ENCODE measurements at regions not wholly inside any gene's neighbourhood (a gene's known extent, or its start where the extent isn't known, plus 50 kb on each side); places are given as distances from the start of the nearest gene placed in this dataset.

GRCh38 chr1:69320757-69321211, 246.9 kb upstream of the LRRC7 start:
- DNase-seq: no peak
- peak; percentile 68 for ATAC-seq

- ATAC-seq: no peak
- no peak for DNase-seq
These were observed 246.4 kb upstream of the LRRC7 start for GRCh38 chr1:69321311-69321710.

- ATAC-seq (no peak), DNase-seq (no peak)
These were observed 239.5 kb upstream of the LRRC7 start for GRCh38 chr1:69328186-69328585.

GRCh38 chr1:69363236-69363635, 204.5 kb upstream of the LRRC7 start:
- DNase-seq (no peak), ATAC-seq (no peak)

- ATAC-seq: no peak
- DNase-seq: no peak
These were observed 194.2 kb upstream of the LRRC7 start for GRCh38 chr1:69373520-69373919.

- no peak for DNase-seq
- no peak for ATAC-seq
These were observed 191.3 kb upstream of the LRRC7 start for GRCh38 chr1:69376408-69376807.

GRCh38 chr1:69377507-69377906, 190.2 kb upstream of the LRRC7 start:
- DNase-seq: no peak

GRCh38 chr1:69388044-69388443, 179.7 kb upstream of the LRRC7 start:
- no peak for DNase-seq
- no peak for ATAC-seq

More at GRCh38 chr1:69377507-69377906, 190.2 kb upstream of the LRRC7 start:
- ATAC-seq: no peak

- DNase-seq (no peak), ATAC-seq (no peak)
These were observed 167.6 kb upstream of the LRRC7 start for GRCh38 chr1:69400128-69400527.

GRCh38 chr1:69401879-69402278, 165.8 kb upstream of the LRRC7 start:
- no peak for ATAC-seq

GRCh38 chr1:69403756-69404320, 163.9 kb upstream of the LRRC7 start:
- ATAC-seq (no peak), DNase-seq (no peak)

More at GRCh38 chr1:69401879-69402278, 165.8 kb upstream of the LRRC7 start:
- DNase-seq: no peak

GRCh38 chr1:69404486-69404885, 163.2 kb upstream of the LRRC7 start:
- DNase-seq: no peak
- no peak for ATAC-seq

GRCh38 chr1:69406244-69406643, 161.5 kb upstream of the LRRC7 start:
- no peak for ATAC-seq
- DNase-seq: no peak

- no peak for DNase-seq
- no peak for ATAC-seq
These were observed 157.8 kb upstream of the LRRC7 start for GRCh38 chr1:69409731-69410456.

GRCh38 chr1:69410457-69410850, 157.3 kb upstream of the LRRC7 start:
- ATAC-seq (peak; percentile 36), DNase-seq (no peak)

GRCh38 chr1:69410893-69411292, 156.8 kb upstream of the LRRC7 start:
- ATAC-seq: no peak
- DNase-seq: no peak

GRCh38 chr1:69411617-69412016, 156.1 kb upstream of the LRRC7 start:
- DNase-seq: no peak
- ATAC-seq: no peak

- no peak for ATAC-seq
- DNase-seq: no peak
These were observed 154.6 kb upstream of the LRRC7 start for GRCh38 chr1:69413129-69413528.

GRCh38 chr1:69414574-69414973, 153.1 kb upstream of the LRRC7 start:
- DNase-seq (no peak), ATAC-seq (no peak)

GRCh38 chr1:69421286-69421685, 146.4 kb upstream of the LRRC7 start:
- DNase-seq: no peak
- no peak for ATAC-seq

- no peak for DNase-seq
These were observed 141.9 kb upstream of the LRRC7 start for GRCh38 chr1:69425871-69426270.

GRCh38 chr1:69426401-69426800, 141.3 kb upstream of the LRRC7 start:
- no peak for ATAC-seq
- DNase-seq: no peak

More at GRCh38 chr1:69425871-69426270, 141.9 kb upstream of the LRRC7 start:
- no peak for ATAC-seq

- ATAC-seq (no peak), DNase-seq (no peak)
These were observed 134.6 kb upstream of the LRRC7 start for GRCh38 chr1:69433073-69433472.

- no peak for DNase-seq
- ATAC-seq: no peak
These were observed 131.6 kb upstream of the LRRC7 start for GRCh38 chr1:69436151-69436550.

Measured in stimulated activated naive CD8-positive, alpha-beta T cell treated with anti-CD3 and anti-CD28 coated beads, Interleukin-15, Interleukin-2, amounts not matched to agents 100 U/mL and 50 U/mL, for 24 hours (primary cell).